D721Med (cell line): ENCODE measurements at regions not wholly inside any gene's neighbourhood (a gene's known extent, or its start where the extent isn't known, plus 50 kb on each side); places are given as distances from the start of the nearest gene placed in this dataset.

Source experiments
- DNase-seq: peaks from one replicate; pipeline ENCODE4 v3.0.0; 2011; ENCODE audit warnings: low spot score; ENCODE audit not compliant: insufficient read length
- FAIRE-seq: peaks from 2 replicates; lab custom pipeline; 2011; peaks lifted over from hg19 to GRCh38; lab: Jason Lieb, UNC
- CTCF ChIP-seq: IDR thresholded peaks from 2 replicates; pipeline ENCODE4 v1.5.1; 2012; ENCODE audit warnings: mild to moderate bottlenecking, control low read depth; ENCODE audit not compliant: insufficient read depth; ENCODE audit errors: missing control alignments

- TF ChIP-seq CTCF: no peak
- FAIRE-seq (no peak), DNase-seq (no peak)
Observed at GRCh38 chr9:110078604-110079003, 129.4 kb downstream of the C9orf152 start.

- no peak for FAIRE-seq
Observed at GRCh38 chr9:110081395-110081794, 126.6 kb downstream of the C9orf152 start.

GRCh38 chr9:110083866-110084265, 124.1 kb downstream of the C9orf152 start:
- no peak for TF ChIP-seq CTCF
- DNase-seq (no peak), FAIRE-seq (no peak)

More at GRCh38 chr9:110081395-110081794, 126.6 kb downstream of the C9orf152 start:
- DNase-seq: no peak
- TF ChIP-seq CTCF: no peak

- DNase-seq: no peak
- no peak for TF ChIP-seq CTCF
- FAIRE-seq: no peak
Observed at GRCh38 chr9:110086537-110086936, 121.4 kb downstream of the C9orf152 start.

- no peak for TF ChIP-seq CTCF
- DNase-seq: no peak
- no peak for FAIRE-seq
Observed at GRCh38 chr9:110087605-110088004, 120.4 kb downstream of the C9orf152 start.

- no peak for TF ChIP-seq CTCF
- no peak for DNase-seq
- FAIRE-seq: no peak
Observed at GRCh38 chr9:110088099-110088498, 119.9 kb downstream of the C9orf152 start.

- no peak for FAIRE-seq
- no peak for DNase-seq
- no peak for TF ChIP-seq CTCF
Observed at GRCh38 chr9:110089681-110090370, 118.1 kb downstream of the C9orf152 start.
